GOT3 (cell line): ENCODE measurements at regions not wholly inside any gene's neighbourhood (a gene's known extent, or its start where the extent isn't known, plus 50 kb on each side); places are given as distances from the start of the nearest gene placed in this dataset.

ENCODE experiments used
- DNase-seq: peaks from one replicate; lab custom pipeline; 2025; ENCODE audit warnings: mixed read lengths; lab: John Stamatoyannopoulos, UW

DNA sequence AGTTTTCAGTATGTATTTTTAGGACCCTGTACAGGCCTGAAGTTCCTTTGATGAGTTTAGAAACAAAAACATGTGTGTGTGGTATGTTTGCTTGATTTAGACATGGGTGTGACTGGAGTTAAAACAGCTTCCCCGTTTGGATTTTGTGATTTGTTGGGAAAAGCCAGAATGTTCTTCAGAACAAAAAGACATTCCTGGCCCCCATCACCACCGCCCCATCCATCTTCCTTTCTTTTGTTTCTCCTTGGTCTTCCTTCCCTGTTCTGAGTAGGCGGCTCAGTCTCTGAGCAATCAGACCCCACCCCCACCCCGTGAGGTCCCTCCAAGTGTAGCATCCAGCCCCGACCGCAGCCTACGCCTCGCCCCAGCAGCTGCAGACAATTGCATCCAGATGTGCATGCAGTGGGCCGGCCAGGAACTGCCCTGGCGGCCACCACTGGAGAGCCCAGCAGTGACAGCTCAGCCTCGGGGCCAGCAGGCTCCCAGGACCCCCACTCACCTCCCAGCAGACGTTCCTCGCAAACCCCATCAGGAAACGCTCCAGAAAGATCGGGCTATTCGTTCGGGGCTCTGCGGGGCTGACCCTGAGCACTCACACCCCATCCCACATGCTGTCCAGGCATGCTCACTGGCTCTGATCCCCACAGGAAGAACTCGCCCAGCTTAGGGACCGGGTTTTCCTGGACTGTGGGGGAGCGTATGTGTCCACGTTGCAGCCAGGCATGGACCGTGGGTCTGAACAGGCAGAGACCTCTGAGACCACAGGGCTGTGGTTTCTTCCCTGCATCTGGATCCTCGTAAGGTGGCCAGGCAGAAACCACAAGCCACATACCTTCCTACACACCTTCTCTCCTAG is 99.8 kb upstream of the CDH5 start:
- no peak for DNase-seq

DNA sequence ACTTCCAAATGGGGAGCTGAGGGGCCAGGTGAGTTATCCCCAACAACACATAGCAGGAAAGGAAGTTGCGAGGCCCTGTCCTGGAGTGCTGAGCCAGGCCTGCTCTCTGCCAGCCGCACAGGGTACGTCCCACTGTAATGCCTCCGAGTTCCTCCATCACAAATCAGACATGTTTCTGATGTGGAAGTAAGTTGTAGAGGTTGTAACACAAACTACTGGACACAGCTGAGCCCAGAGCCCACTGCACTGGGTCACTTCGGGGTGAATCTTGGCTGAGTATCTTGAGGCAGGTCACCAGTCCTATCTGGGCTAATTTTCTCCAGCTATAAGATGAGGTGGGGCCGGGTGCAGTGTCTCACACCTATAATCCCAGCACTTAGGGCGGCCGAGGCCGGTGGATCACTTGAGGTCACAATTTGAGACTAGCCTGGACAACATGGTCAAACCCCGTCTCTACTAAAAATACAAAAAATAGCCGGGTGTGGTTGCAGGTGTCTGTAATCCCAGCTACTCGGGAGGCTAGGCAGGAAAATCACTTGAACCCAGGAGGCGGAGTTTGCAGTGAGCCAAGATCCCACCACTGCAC is 100.8 kb upstream of the CDH5 start:
- DNase-seq, result no peak

DNA sequence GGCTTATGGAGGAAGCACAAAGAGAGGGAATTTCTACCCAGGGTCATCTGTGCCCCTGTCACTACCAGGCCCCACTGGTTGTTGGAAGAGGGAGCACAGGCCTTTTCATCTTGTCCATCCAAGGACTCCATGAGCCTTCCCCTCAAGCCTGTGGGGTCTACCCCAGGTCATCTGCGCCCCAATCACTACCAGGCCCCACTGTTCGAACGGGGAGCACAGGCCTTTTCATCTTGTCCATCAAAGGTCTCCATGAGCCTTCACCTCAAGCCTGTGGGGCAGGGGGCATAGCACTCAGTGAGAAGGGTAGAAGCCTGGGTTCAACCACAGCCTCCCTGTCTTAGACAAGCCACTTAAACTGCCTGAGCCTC is 101.5 kb upstream of the CDH5 start:
- DNase-seq, result no peak

DNA sequence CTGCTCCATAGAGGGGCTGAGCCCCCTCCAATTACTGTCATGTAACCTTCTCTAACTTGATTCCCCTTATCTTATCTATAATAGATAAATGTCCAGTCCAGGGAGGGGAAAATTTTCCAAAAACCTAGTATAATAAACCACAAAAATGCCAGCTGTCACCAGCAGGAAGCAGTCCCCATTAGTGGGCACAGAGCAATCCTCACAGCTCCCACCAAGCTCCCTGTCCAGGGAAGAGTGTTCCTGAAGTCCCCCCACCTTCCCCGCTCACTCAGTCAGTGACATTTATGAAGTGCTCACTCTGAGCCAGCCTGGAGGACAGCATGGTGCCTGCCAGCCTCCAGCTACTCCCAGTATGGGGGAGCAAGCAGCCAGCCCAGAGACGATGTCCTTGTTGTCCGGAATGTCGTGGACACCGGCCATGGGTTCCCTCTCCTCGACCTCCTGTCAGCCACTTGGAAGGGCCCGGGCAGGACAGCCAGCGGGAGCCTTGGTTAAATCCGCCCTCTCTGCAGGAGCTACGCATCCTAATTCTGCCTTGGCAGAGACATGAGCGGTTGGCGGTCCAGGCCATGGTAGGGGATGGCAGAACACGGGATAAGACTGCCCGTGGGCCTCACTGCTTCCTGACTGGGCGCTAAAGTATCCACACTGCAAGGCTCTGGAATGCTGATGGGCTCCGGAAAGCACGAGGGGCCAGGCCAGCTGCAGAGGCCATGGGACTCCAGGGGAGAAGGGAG is 102.0 kb upstream of the CDH5 start:
- no peak for DNase-seq

DNA sequence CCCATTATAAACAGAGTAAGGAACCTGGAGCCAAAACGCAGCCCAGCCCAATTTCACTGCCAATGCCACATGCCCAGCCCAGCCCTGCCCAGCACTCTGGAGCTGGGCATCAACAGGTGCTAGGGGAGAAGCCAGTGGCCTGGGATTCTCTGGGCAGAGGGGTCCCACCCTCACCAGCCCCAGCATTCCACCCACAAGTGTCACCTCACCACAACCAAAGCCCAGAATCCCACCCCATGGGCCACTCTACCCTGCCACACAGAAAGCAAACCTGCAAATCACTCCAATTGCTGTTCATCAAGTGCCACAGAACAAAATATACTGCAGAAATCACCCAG is 102.5 kb upstream of the CDH5 start:
- no peak for DNase-seq

DNA sequence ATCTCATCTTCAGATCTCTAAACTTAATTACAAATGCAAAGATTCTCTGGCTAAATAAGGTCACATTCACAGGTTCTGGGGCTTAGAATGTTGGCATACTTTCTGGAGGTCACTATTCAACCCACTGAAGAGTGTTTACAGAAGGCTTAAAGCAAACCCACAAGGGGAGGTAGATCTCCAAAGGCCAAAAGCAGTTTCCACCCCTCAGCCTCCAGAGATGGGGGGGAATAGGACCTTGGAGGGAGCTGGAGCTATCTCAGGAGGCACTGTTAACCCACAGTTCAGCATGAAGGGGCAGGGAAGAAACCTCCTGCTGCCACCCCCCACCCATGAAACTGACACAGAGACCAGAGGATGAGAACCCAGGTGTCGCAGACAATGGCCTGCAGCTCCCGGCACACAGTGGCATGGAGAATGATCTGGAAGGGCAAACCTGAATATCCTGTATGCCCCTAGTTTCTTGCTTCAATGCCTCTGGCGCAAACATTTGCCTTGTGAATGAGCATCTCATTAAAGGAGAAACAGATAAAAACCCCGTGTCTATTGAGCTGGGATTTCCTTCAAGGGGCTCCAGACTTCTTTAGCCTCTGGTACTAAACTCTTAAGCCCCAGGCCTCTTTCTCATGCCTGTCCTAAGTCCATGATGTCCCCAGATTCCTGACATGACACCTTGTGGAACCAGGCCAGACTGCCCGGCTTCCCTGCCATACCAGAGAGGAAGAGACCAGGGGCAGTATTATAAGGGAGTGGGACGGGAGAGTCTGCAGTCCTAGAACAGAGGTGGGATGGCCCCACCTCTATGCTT is 103.1 kb upstream of the CDH5 start:
- no peak for DNase-seq

DNA sequence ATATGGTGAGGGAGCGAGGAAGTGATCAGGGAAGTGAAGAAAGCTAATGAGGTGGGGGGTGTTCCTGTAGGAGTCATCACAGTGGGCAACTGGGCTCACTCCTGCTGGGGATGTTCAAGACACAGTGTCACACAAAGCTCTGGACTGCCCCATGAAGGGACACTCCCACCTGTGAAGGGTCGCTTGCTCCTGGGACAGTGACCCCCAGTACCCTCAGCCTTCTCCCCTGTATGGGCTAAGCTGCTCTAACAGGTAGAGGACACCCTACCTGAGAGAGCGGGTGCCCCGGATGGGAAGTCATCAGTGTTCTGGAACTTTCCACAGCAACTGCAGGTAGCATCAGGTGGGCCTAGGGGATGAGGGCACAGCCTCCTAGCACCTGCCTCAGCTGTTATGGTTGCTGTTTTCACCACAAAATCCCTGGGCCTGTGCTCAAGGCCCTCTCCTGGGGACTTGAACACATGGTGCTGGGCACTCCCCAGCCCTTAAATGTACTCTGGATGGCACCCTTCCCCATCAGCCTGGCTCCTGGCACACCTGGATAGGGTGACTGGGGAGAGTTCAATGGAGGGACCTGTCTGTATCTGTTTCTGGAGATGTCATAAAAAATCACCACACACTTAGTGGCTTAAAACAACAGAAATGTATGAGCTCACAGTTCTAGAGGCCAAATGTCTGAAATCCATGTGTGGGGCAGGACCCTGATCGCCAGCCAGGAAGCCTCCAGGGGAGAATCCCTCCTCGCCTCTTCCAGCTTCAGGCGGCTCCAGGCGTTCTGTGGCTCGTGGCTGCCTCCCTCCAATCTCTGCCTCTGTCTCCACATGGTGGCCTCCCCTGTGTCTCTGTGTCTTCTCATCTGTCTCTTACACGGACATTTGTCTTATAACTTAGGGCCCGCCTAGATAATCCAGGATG is 104.0 kb upstream of the CDH5 start:
- DNase-seq, result no peak

GRCh38 chr16:66261826-66262225 is 104.7 kb upstream of the CDH5 start:
- no peak for DNase-seq

DNA sequence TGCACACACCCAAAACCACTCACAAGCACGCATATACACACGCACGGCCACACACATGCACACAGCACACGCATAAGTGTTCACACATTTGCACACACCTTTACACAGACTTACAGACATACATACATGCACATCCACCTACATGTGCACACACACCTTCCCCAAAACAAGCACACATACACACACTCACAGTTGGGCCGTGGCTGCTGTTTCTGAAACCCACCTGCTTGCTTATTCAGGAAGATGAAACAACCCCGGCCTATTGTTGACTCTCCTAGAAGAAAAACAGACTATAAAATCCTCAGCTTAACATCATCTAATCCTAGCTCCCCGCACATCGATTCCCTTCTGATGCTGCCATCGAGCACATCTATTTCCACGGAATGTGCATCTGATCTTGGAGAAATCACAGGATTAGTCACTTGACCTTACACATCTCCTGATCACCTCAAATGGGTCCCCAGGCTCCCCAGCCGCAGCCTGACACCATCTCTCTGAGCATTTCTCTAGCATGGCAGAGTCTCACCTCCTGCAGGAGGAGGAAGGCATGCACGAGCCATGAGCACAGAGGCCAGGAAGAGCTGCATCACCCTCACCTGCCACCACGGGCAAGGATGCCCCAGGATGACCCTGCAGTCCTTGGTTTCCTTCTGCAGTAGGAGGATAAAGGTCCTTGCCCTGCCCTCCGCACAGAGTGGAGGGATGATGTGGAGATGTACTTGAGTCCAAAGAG is 105.8 kb upstream of the CDH5 start:
- DNase-seq, result no peak

DNA sequence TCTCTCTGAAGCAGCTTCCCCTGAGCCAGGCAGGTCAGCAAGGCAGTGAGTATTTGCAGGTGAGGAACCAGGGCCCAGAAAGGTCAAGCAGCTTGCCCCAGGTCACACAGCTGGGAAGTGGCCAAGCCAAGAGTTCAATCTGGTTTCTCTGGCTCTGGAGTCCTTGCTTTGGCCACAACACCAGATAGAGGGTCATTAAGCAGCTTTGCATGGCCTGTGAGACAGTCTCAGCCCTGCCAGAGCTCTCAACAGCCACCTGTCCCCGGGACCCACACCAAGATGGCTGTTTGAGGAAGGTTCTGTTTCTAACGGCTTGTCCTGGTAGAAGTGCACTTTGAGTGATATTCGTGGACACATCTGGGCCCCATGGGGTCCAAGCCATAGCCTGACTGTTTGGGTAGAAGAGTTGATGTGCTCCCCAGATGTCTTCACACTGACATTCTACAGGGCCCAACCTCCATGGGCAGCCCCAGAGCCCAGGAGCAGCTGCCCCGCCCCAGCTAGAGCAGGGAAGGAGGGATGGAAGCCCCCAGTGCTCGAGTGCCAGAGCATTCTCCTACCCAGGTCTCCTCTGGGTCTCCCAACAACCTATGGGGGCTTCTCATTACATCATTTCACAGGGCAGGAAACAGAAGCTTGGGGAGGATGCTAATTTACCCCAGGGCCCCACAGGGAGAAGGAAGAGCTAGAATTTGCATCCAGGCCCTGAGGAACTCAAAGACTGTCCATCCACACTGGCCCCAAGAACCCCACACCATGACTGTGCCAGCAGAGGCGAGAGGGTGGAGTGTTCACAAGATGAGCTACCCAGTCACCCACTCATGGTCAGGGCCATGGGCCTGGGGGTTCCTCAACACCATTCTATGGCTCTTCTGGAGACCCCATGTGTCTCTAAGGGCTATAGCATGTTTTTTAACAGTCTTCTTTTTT is 107.3 kb upstream of the CDH5 start:
- DNase-seq, result no peak

- no peak for DNase-seq
These were observed 109.6 kb upstream of the CDH5 start for GRCh38 chr16:66256919-66257318.

DNA sequence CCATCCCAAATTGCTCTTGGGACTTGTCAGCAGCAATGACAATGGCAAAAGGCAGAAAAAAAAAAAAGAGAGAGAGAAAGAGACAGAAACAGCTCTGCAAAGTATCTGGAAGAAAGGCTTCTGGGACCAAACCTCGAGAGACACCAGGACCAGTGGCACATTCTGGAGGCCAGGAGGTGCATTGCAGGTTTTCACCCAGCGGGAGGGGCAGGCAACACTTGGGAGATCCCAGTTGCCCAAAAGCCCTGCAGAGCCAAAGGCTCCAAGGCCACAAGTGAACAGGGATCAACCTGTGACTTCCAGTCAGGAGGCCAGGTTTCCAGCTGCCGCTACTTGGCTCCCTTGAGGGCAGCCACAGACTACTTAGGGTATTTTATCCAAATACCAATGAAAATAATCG is 110.8 kb upstream of the CDH5 start:
- DNase-seq, result no peak

- DNase-seq, result no peak
These were observed 111.7 kb upstream of the CDH5 start for GRCh38 chr16:66254751-66255150.

GRCh38 chr16:66254106-66254505 is 112.4 kb upstream of the CDH5 start:
- no peak for DNase-seq

DNA sequence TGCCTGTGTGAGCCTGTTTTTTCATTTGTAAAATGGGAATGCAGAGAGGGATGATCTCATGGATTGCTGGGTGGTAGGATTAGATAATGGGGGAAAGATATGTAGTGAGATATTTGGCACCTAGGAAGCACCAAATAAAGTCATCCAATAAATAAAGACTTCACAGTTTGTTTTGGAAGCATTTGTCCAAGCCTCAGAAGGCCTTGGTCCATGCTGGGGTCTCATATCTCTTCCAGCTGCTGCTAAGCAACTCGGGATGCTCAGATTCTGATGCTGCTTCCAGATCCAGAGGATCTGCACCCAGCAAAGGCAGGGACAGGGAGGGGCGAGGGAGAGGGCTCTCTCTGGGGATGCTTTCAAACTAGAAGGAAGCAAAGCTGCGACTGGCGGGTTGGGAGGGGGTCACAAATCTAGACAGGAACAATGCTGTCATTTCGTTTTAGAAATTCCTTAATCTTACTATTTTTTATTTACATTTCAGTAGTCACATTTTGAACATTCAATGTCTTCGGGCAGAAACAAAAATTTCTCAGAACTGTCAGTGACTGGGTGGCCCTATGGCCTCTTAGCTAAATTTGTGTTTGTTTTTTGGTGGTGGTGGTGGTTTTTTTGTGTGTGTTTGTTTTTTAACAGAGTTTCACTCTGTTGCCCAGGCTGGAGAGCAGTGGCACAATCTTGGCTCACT is 114.9 kb upstream of the CDH5 start:
- no peak for DNase-seq

GRCh38 chr16:66250686-66251431 is 115.6 kb upstream of the CDH5 start:
- DNase-seq, result no peak

GRCh38 chr16:66247516-66248481 is 118.7 kb upstream of the CDH5 start:
- no peak for DNase-seq
